Transverse colon (tissue), 4 donors: ENCODE measurements at regions not wholly inside any gene's neighbourhood (a gene's known extent, or its start where the extent isn't known, plus 50 kb on each side); places are given as distances from the start of the nearest gene placed in this dataset.

ENCODE experiments used
- POLR2A ChIP-seq: fragments of 450-650 bp; IDR thresholded peaks from one replicate; pipeline ENCODE4 v1.6.1; 2016; ENCODE audit warnings: antibody characterized with exemption, mild to moderate bottlenecking, moderate library complexity
- POLR2AphosphoS5 ChIP-seq, 3 donors: sonication (generic); formaldehyde crosslinking; IDR thresholded peaks; one replicate each; pipeline ENCODE4 v1.6.1; 2016; ENCODE audit warnings: antibody characterized with exemption in 3 of 3
- TF ChIP-seq, protein P1 (sequence below), 5 experiments: fragments of 200-600 bp in 3 of 5; fragments of 450-650 bp in 2 of 5; sonication (generic) in 3 of 5; IDR thresholded peaks; 1 replicate in 2 of 5; 2 replicates in 3 of 5; pipeline ENCODE4 v1.5.1; 2016 to 2017; ENCODE audit warnings: antibody characterized with exemption in 5 of 5, inconsistent platforms in 3 of 5, mild to moderate bottlenecking in 2 of 5, moderate library complexity in 1 of 5

DNA sequence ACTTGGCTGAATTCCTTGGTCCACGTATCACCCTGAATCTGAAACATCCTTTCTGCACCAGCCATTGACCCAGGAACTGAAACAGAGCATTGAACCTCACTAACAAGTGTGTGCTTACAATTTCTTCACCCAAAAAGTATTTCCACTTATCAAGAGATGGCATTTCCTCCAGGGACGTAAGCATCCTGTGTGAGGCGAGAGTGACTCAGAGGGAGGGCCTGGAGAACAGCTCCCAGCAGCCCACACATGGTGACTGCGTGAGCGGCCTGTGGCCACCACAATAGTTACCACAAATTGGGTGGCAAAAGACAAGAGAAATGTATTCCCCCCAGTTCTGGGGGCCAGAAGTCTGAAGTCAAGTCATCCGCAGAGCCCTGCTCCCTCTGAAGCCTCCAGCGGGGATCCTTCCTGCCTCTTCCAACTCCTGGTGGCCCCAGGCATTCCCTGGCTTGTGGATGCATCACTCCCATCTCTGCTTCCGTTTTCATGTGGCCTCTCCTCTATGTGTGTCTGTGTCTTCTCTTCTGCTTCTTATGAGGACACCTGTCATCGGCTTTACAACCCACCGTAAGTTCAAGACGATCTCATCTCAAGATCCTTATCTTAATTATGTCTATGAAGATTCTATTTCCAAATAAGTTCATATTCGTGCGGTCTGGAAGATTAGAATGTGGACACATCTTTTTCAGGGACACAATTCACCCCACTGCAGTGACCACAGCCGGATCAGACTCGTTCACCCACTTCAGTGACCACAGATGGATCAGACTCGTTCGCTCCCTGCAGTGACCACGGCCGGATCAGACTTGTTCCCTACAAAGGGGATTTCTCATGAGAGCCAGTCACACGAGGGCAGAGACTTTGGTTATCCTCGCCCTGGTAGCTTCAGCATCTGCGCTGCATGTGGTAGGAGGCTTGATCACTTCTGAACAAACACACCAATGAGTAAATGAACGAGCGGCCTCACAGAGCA, 122.6 kb upstream of the FOXF1 start:
- TF ChIP-seq, protein P1, sequence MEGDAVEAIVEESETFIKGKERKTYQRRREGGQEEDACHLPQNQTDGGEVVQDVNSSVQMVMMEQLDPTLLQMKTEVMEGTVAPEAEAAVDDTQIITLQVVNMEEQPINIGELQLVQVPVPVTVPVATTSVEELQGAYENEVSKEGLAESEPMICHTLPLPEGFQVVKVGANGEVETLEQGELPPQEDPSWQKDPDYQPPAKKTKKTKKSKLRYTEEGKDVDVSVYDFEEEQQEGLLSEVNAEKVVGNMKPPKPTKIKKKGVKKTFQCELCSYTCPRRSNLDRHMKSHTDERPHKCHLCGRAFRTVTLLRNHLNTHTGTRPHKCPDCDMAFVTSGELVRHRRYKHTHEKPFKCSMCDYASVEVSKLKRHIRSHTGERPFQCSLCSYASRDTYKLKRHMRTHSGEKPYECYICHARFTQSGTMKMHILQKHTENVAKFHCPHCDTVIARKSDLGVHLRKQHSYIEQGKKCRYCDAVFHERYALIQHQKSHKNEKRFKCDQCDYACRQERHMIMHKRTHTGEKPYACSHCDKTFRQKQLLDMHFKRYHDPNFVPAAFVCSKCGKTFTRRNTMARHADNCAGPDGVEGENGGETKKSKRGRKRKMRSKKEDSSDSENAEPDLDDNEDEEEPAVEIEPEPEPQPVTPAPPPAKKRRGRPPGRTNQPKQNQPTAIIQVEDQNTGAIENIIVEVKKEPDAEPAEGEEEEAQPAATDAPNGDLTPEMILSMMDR (IDR thresholded peaks at IDR 0.05): no peak
- TF ChIP-seq POLR2AphosphoS5 (IDR thresholded peaks at IDR 0.05): no peak
- TF ChIP-seq POLR2A: no peak
